ENCODE measurements at regions not wholly inside any gene's neighbourhood (a gene's known extent, or its start where the extent isn't known, plus 50 kb on each side); places are given as distances from the start of the nearest gene placed in this dataset.

GRCh38 chr6:80425089-80425823 lies 318.8 kb downstream of the BCKDHB start (continued):
- TF ChIP-seq ZNF114 (CRISPR knock-in tag; IDR thresholded peaks at IDR 0.05): no peak
- TF ChIP-seq JUNB (IDR thresholded peaks at IDR 0.05; ENCODE audit: unreplicated experiment): no peak
- no peak for TF ChIP-seq ZNF331 (CRISPR knock-in tag; IDR thresholded peaks at IDR 0.05; ENCODE audit: low read depth)
- no peak for TF ChIP-seq CREB1 (CRISPR knock-in tag; IDR thresholded peaks at IDR 0.05; ENCODE audit: low read depth)
- TF ChIP-seq NANOG (IDR thresholded peaks at IDR 0.05; ENCODE audit: borderline replicate concordance): no peak
- TF ChIP-seq STAT1 (IDR thresholded peaks at IDR 0.05; ENCODE audit: unreplicated experiment): no peak
- no peak for TF ChIP-seq REST (IDR thresholded peaks at IDR 0.05; ENCODE audit: unreplicated experiment)
- TF ChIP-seq EZH2 (IDR thresholded peaks at IDR 0.05; ENCODE audit: low read depth, unreplicated experiment): no peak
- no peak for TF ChIP-seq CTCF (conservative IDR thresholded peaks at IDR 0.05; ENCODE audit: low read depth in 2 of 2)
- no peak for TF ChIP-seq EZH2phosphoT487 (IDR thresholded peaks at IDR 0.05; ENCODE audit: unreplicated experiment)
- TF ChIP-seq ETS1 (IDR thresholded peaks at IDR 0.05): no peak

- H3K4me2 ChIP-seq: no peak overlapping the region
- Mint-ChIP-seq H3K27ac (no peak overlapping the region), H3K9me3 (peaks cover 20% of the 10 kb centered on the region), H3K4me1 (no peaks in the 10 kb centered on the region), H3K4me3 (no peak overlapping the region), H3K27me3 (ENCODE audit: insufficient read depth, low read depth, poor library complexity) (no peaks in the 10 kb centered on the region), H3K36me3 (ENCODE audit: low read depth) (peaks cover 8% of the 10 kb centered on the region; the same call in 2 of the 3 replicates)
- H3K36me3 ChIP-seq (ENCODE audit: insufficient read depth): no peaks in the 10 kb centered on the region
- H3K27ac ChIP-seq (ENCODE audit: low read depth): no peak overlapping the region
- H3K9me2 ChIP-seq (ENCODE audit: insufficient read depth): peaks cover 4% of the 10 kb centered on the region; the same call in 1 of the 2 replicates
- ATAC-seq (no peak), DNase-seq (ENCODE audit: low spot score) (no peak)
- H4K20me1 ChIP-seq (replicated peaks; ENCODE audit: insufficient read depth): no peaks in the 10 kb centered on the region
- H3K27me3 ChIP-seq (ENCODE audit: insufficient read depth): no peaks in the 10 kb centered on the region
- H3K4me3 ChIP-seq: no peak overlapping the region
- no peaks in the 10 kb centered on the region for H3F3A ChIP-seq (replicated peaks; ENCODE audit: low read depth)
- H3K79me2 ChIP-seq (replicated peaks; ENCODE audit: insufficient read depth): no peaks in the 10 kb centered on the region
- no peak overlapping the region for H2AFZ ChIP-seq
- H3K4me1 ChIP-seq (ENCODE audit: insufficient read depth): no peaks in the 10 kb centered on the region
- TF ChIP-seq ZNF114 (CRISPR knock-in tag; IDR thresholded peaks at IDR 0.05) (no peak), ZNF462 (CRISPR knock-in tag; IDR thresholded peaks at IDR 0.05) (no peak), EZH2phosphoT487 (IDR thresholded peaks at IDR 0.05; ENCODE audit: unreplicated experiment) (no peak), JUNB (IDR thresholded peaks at IDR 0.05; ENCODE audit: unreplicated experiment) (no peak), STAT1 (IDR thresholded peaks at IDR 0.05; ENCODE audit: unreplicated experiment) (no peak), CREB1 (CRISPR knock-in tag; IDR thresholded peaks at IDR 0.05; ENCODE audit: low read depth) (no peak)
Measured at GRCh38 chr6:80411486-80411885, 305.0 kb downstream of the BCKDHB start.

Measured in GM23338 (cell line).